ENCODE measurements at regions not wholly inside any gene's neighbourhood (a gene's known extent, or its start where the extent isn't known, plus 50 kb on each side); places are given as distances from the start of the nearest gene placed in this dataset.

GRCh38 chr2:13056259-13056843 is 339.6 kb downstream of the TRIB2 start:
- TF ChIP-seq CTCF (IDR thresholded peaks at IDR 0.05; ENCODE audit: borderline replicate concordance, extremely low read depth, low read length, poor library complexity, severe bottlenecking) (peak; percentile 58), EZH2 (IDR thresholded peaks at IDR 0.05; ENCODE audit: borderline replicate concordance, low read depth, low read length, severe bottlenecking) (no peak)
